Liver (tissue), 3 donors: ENCODE measurements at regions not wholly inside any gene's neighbourhood (a gene's known extent, or its start where the extent isn't known, plus 50 kb on each side); places are given as distances from the start of the nearest gene placed in this dataset.

Experiments used
- ATF3 ChIP-seq: IDR thresholded peaks from 2 replicates; pipeline ENCODE4 v1.6.1; 2016; ENCODE audit warnings: antibody characterized with exemption
- CTCF ChIP-seq: fragments of 150-350 bp; IDR thresholded peaks from 2 replicates; pipeline ENCODE4 v1.5.1; 2017; ENCODE audit warnings: improper control_type of control experiment, low read depth, low read length; ENCODE audit not compliant: missing input control
- FOXA1 ChIP-seq: IDR thresholded peaks from 2 replicates; pipeline ENCODE4 v1.6.1; 2016; ENCODE audit warnings: antibody characterized with exemption
- NR2F2 ChIP-seq: IDR thresholded peaks from 2 replicates; pipeline ENCODE4 v1.6.1; 2016; ENCODE audit warnings: antibody characterized with exemption
- REST ChIP-seq: IDR thresholded peaks from 2 replicates; pipeline ENCODE4 v1.6.1; 2016; ENCODE audit warnings: antibody characterized with exemption, mild to moderate bottlenecking
- RXRA ChIP-seq, 2 donors: IDR thresholded peaks; 2 replicates each; pipeline ENCODE4 v1.6.1; 2017 to 2018; ENCODE audit warnings: antibody characterized with exemption in 2 of 2, mild to moderate bottlenecking in 1 of 2
- TAF1 ChIP-seq: conservative IDR thresholded peaks from 2 replicates; pipeline ENCODE4 v1.6.1; 2016; ENCODE audit warnings: antibody characterized with exemption, mild to moderate bottlenecking
- YY1 ChIP-seq: IDR thresholded peaks from 2 replicates; pipeline ENCODE4 v1.6.1; 2016; ENCODE audit warnings: antibody characterized with exemption, mild to moderate bottlenecking
- ZBTB33 ChIP-seq: IDR thresholded peaks from 2 replicates; pipeline ENCODE4 v1.6.1; 2016; ENCODE audit warnings: antibody characterized with exemption
- donor health status: healthy.
- donor health status: healthy.

GRCh38 chr11:105447936-105448702, 161.8 kb upstream of the GRIA4 start:
- TF ChIP-seq YY1, result no peak
- TF ChIP-seq CTCF, result no peak
- TF ChIP-seq REST, result no peak
- no peak for TF ChIP-seq RXRA (IDR thresholded peaks at IDR 0.05)
- TF ChIP-seq FOXA1, result no peak
- no peak for TF ChIP-seq NR2F2
- no peak for TF ChIP-seq ZBTB33
- no peak for TF ChIP-seq ATF3
- no peak for TF ChIP-seq TAF1
